ENCODE measurements at regions not wholly inside any gene's neighbourhood (a gene's known extent, or its start where the extent isn't known, plus 50 kb on each side); places are given as distances from the start of the nearest gene placed in this dataset.

GRCh38 chr6:71460933-71461332 lies 172.3 kb downstream of the OGFRL1 start (continued):
- TF ChIP-seq ZNF658 (tag by site-specific recombination; IDR thresholded peaks at IDR 0.05) = no peak
- no peak for TF ChIP-seq ZNF335 (tag by site-specific recombination; conservative IDR thresholded peaks at IDR 0.05)

- ChIA-PET POLR2A (no interaction called here), CTCF (interaction anchor here (1.2 kb wide), 1 partner anchor 78 kb away, joined by 5 read pairs; no protein-coding TSS in a partner anchor)
- no peaks in the 10 kb centered on the region for H3K36me3 ChIP-seq (ENCODE audit: control insufficient read depth in 2 of 2, insufficient read depth in 1 of 2, low read length in 2 of 2)
- H3K9me3 ChIP-seq (ENCODE audit: control insufficient read depth, insufficient read depth, low read depth, low read length) = no peaks in the 10 kb centered on the region
- TF ChIP-seq ZNF629 (tag by site-specific recombination; IDR thresholded peaks at IDR 0.05) = no peak
- TF ChIP-seq ZNF510 (tag by site-specific recombination; IDR thresholded peaks at IDR 0.05; ENCODE audit: insufficient replicate concordance) = no peak
- no peaks in the 10 kb centered on the region for H3K4me1 ChIP-seq (ENCODE audit: control insufficient read depth, insufficient read depth, low read length)
- H3K4me3 ChIP-seq (ENCODE audit: low read depth, low read length) = no peak overlapping the region
- no peak overlapping the region for H3K27ac ChIP-seq (ENCODE audit: extremely low read depth, low read depth, low read length)
Measured at GRCh38 chr6:71463061-71463460, 174.4 kb downstream of the OGFRL1 start.

GRCh38 chr6:71465096-71465495 lies 176.5 kb downstream of the OGFRL1 start:
- POLR2A ChIA-PET = no interaction called here
- Histone ChIP-seq H3K4me3 (ENCODE audit: low read depth, low read length) (no peak overlapping the region), H3K36me3 (ENCODE audit: control insufficient read depth in 2 of 2, insufficient read depth in 1 of 2, low read length in 2 of 2) (no peaks in the 10 kb centered on the region), H3K27ac (ENCODE audit: extremely low read depth, low read depth, low read length) (no peak overlapping the region), H3K4me1 (ENCODE audit: control insufficient read depth, insufficient read depth, low read length) (no peaks in the 10 kb centered on the region), H3K9me3 (ENCODE audit: control insufficient read depth, insufficient read depth, low read depth, low read length) (no peaks in the 10 kb centered on the region)
- CTCF ChIA-PET = no interaction called here
- 0 out of 2 replicates have a peak, but pooled peaks have one; percentile 64 for TF ChIP-seq TRIM28 (IDR thresholded peaks at IDR 0.05; ENCODE audit: borderline replicate concordance, low read length)
- TF ChIP-seq SETDB1 (IDR thresholded peaks at IDR 0.05; ENCODE audit: insufficient read length, low read length) = peak; percentile 71
- TF ChIP-seq ZNF174 (tag by site-specific recombination; IDR thresholded peaks at IDR 0.05) = no peak
- TF ChIP-seq ZNF677 (tag by site-specific recombination; IDR thresholded peaks at IDR 0.05) = no peak
- no peak for TF ChIP-seq ZNF707 (tag by site-specific recombination; IDR thresholded peaks at IDR 0.05)
- no peak for TF ChIP-seq ZNF350 (tag by site-specific recombination; IDR thresholded peaks at IDR 0.05)
- no peak for TF ChIP-seq PRDM10 (tag by site-specific recombination; IDR thresholded peaks at IDR 0.05)
- peak; percentile 99 for TF ChIP-seq ZNF558 (tag by site-specific recombination; IDR thresholded peaks at IDR 0.05)
- TF ChIP-seq ZNF837 (tag by site-specific recombination; IDR thresholded peaks at IDR 0.05) = no peak

DNA sequence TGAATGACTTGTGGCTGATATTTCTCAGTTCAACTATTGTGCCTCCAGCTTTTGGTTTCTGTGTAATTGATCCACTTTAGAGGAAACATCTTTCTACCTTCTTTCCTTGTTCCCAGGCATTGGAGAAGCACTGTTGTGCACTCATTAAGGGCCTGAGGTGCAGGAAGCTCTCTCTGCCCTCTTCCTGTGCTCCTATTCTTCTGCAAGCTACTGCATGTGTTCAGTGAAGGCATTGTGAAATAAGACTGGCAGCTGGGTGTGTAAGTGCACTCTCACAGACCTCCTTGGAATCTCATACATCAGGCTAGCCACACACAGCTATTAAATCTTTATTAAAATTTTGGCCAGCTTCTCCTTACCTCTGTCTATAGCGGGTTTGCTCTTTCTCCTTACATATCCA lies 177.8 kb downstream of the OGFRL1 start:
- ChIA-PET CTCF (interaction anchor here (0.9 to 1.0 kb wide), 2 partner anchors 17 to 91 kb away, joined by 3 read pairs; no protein-coding TSS in a partner anchor), POLR2A (no interaction called here)
- Histone ChIP-seq H3K4me1 (ENCODE audit: control insufficient read depth, insufficient read depth, low read length) (no peaks in the 10 kb centered on the region), H3K4me3 (ENCODE audit: low read depth, low read length) (no peak overlapping the region), H3K36me3 (ENCODE audit: control insufficient read depth in 2 of 2, insufficient read depth in 1 of 2, low read length in 2 of 2) (no peaks in the 10 kb centered on the region), H3K9me3 (ENCODE audit: control insufficient read depth, insufficient read depth, low read depth, low read length) (no peaks in the 10 kb centered on the region), H3K27ac (ENCODE audit: extremely low read depth, low read depth, low read length) (no peak overlapping the region)
- TF ChIP-seq KLF1 (tag by site-specific recombination; IDR thresholded peaks at IDR 0.05) = no peak
- TF ChIP-seq ZNF518A (tag by site-specific recombination; conservative IDR thresholded peaks at IDR 0.05; ENCODE audit: low read depth) = no peak
- no peak for TF ChIP-seq TRIM28 (IDR thresholded peaks at IDR 0.05; ENCODE audit: borderline replicate concordance, low read length)
- no peak for TF ChIP-seq ZNF654 (tag by site-specific recombination; IDR thresholded peaks at IDR 0.05; ENCODE audit: low read depth)
- no peak for TF ChIP-seq KLF9 (tag by site-specific recombination; IDR thresholded peaks at IDR 0.05; ENCODE audit: low read depth)
- TF ChIP-seq ZNF354C (tag by site-specific recombination; IDR thresholded peaks at IDR 0.05; ENCODE audit: borderline replicate concordance, low read depth) = no peak
- no peak for TF ChIP-seq ZNF214 (tag by site-specific recombination; IDR thresholded peaks at IDR 0.05; ENCODE audit: borderline replicate concordance)
- no peak for TF ChIP-seq KLF8 (tag by site-specific recombination; IDR thresholded peaks at IDR 0.05)
- no peak for TF ChIP-seq ZNF558 (tag by site-specific recombination; IDR thresholded peaks at IDR 0.05)
- no peak for TF ChIP-seq ZNF549 (tag by site-specific recombination; IDR thresholded peaks at IDR 0.05)
